Esophagus squamous epithelium (tissue), 5 donors: ENCODE measurements at regions not wholly inside any gene's neighbourhood (a gene's known extent, or its start where the extent isn't known, plus 50 kb on each side); places are given as distances from the start of the nearest gene placed in this dataset.

Experiments used
- DNase-seq: peaks from one replicate; lab custom pipeline; 2025; lab: John Stamatoyannopoulos, UW
- H3K27ac ChIP-seq, 4 donors: fragments of 200-600 bp; sonication (generic); one replicate each; pipeline ENCODE4 v1.5.1; 2016 to 2019; ENCODE audit warnings: mild to moderate bottlenecking in 1 of 4
- H3K27me3 ChIP-seq, 4 donors: fragments of 200-600 bp; sonication (generic); 1 replicate in 3 of 4; 2 replicates in 1 of 4; pipeline versions ENCODE4 v1.5.1 to v1.6.0; 2017 to 2021; ENCODE audit warnings: antibody characterized with exemption in 1 of 4
- H3K36me3 ChIP-seq, 3 donors: fragments of 200-600 bp; sonication (generic); one replicate each; pipeline ENCODE4 v1.5.1; 2016 to 2019
- H3K4me1 ChIP-seq, 3 donors: fragments of 200-600 bp; sonication (generic); one replicate each; pipeline ENCODE4 v1.5.1; 2017 to 2019
- H3K4me3 ChIP-seq, 4 donors: fragments of 200-600 bp; sonication (generic); 1 replicate in 3 of 4; 2 replicates in 1 of 4; pipeline ENCODE4 v1.5.1; 2016 to 2019; ENCODE audit warnings: mild to moderate bottlenecking in 2 of 4, moderate library complexity in 1 of 4
- H3K9me3 ChIP-seq, 3 donors: fragments of 200-600 bp; sonication (generic); one replicate each; pipeline ENCODE4 v1.5.1; 2016 to 2019
- POLR2A ChIP-seq, 4 donors: fragments of 450-650 bp; IDR thresholded peaks; one replicate each; pipeline ENCODE4 v1.6.1; 2017; ENCODE audit warnings: antibody characterized with exemption in 4 of 4, mild to moderate bottlenecking in 4 of 4, moderate library complexity in 3 of 4
- WGBS, 2 donors: methylation state at CpG; one replicate each; pipeline ENCODE4 v1.1.5; 2018; 5-methylcytosine and 5-hydroxymethylcytosine counted together
- intact Hi-C: fragments of 100-400 bp; cut with DNase I; formaldehyde crosslinking; loops from one replicate; pipeline ENCODE4 v1.15.0; 2022
- TF ChIP-seq, protein P1 (sequence below), 6 experiments: fragments of 450-650 bp in 4 of 6; fragments of 200-600 bp in 2 of 6; sonication (generic) in 2 of 6; IDR thresholded peaks; one replicate each; pipeline ENCODE4 v1.5.1; 2016 to 2019; ENCODE audit warnings: antibody characterized with exemption in 6 of 6, mild to moderate bottlenecking in 4 of 6, moderate library complexity in 4 of 6
- donor health status: DM: yes; HTN: yes; CAD: no.

GRCh38 chr9:75743855-75744254, 146.6 kb upstream of the PCSK5 start:
- no peaks in the 10 kb centered on the region for H3K27me3 ChIP-seq

DNA sequence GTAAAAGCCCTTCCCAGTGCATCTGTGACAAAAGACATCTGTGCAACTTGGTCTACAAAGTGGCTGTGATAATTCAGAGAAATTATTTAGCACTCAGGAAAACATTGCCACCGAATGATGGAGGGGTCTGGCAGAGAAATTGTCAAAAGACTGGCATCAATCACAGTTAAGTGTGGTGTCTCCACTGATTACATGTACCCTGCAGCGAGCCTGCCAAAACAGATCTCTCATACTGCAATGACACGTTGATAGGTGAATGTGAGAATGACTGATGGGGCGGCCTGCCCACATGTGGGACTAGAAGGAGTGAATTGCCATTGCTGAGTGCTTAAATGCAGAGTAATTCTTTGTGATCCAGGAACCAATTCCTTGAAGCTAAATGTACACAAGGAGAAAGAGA, 136.4 kb upstream of the PCSK5 start:
- H3K27ac ChIP-seq, result no peak overlapping the region
- WGBS, 2 donors, result 28 to 34% methylated on average over 4 of the region's 4 CpGs
- no peaks in the 10 kb centered on the region for H3K27me3 ChIP-seq
- no peaks in the 10 kb centered on the region for H3K9me3 ChIP-seq
- no peak for TF ChIP-seq POLR2A (IDR thresholded peaks at IDR 0.05)
- TF ChIP-seq, protein P1, sequence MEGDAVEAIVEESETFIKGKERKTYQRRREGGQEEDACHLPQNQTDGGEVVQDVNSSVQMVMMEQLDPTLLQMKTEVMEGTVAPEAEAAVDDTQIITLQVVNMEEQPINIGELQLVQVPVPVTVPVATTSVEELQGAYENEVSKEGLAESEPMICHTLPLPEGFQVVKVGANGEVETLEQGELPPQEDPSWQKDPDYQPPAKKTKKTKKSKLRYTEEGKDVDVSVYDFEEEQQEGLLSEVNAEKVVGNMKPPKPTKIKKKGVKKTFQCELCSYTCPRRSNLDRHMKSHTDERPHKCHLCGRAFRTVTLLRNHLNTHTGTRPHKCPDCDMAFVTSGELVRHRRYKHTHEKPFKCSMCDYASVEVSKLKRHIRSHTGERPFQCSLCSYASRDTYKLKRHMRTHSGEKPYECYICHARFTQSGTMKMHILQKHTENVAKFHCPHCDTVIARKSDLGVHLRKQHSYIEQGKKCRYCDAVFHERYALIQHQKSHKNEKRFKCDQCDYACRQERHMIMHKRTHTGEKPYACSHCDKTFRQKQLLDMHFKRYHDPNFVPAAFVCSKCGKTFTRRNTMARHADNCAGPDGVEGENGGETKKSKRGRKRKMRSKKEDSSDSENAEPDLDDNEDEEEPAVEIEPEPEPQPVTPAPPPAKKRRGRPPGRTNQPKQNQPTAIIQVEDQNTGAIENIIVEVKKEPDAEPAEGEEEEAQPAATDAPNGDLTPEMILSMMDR (IDR thresholded peaks at IDR 0.05), result no peak
- intact Hi-C loops, result no loop called here
- no peak overlapping the region for H3K4me3 ChIP-seq
- no peaks in the 10 kb centered on the region for H3K4me1 ChIP-seq
- H3K36me3 ChIP-seq, result no peaks in the 10 kb centered on the region
- DNase-seq, result no peak

More at GRCh38 chr9:75743855-75744254, 146.6 kb upstream of the PCSK5 start:
- no peak for TF ChIP-seq POLR2A (IDR thresholded peaks at IDR 0.05)
- no peaks in the 10 kb centered on the region for H3K36me3 ChIP-seq
- no peaks in the 10 kb centered on the region for H3K4me1 ChIP-seq
- intact Hi-C loops, result no loop called here
- 44 to 50% methylated on average over 1 of the region's 1 CpG for WGBS, 2 donors
- DNase-seq, result no peak
- H3K27ac ChIP-seq, result no peak overlapping the region
- H3K4me3 ChIP-seq, result no peak overlapping the region
- H3K9me3 ChIP-seq, result no peaks in the 10 kb centered on the region

- Histone ChIP-seq H3K27ac (no peak overlapping the region), H3K27me3 (no peaks in the 10 kb centered on the region), H3K4me1 (no peaks in the 10 kb centered on the region), H3K36me3 (no peaks in the 10 kb centered on the region), H3K4me3 (no peak overlapping the region), H3K9me3 (no peaks in the 10 kb centered on the region)
- TF ChIP-seq POLR2A (IDR thresholded peaks at IDR 0.05), result no peak
- TF ChIP-seq, protein P1 (IDR thresholded peaks at IDR 0.05), result no peak
- WGBS, 2 donors, result 100% methylated on average over 1 of the region's 2 CpGs; no CpG with 5 or more reads in 1 of the 2 donors
- intact Hi-C loops, result no loop called here
- DNase-seq, result no peak
These were observed 115.3 kb upstream of the PCSK5 start for GRCh38 chr9:75775166-75775565.

- TF ChIP-seq, protein P1 (IDR thresholded peaks at IDR 0.05), result no peak
- no peak for TF ChIP-seq POLR2A (IDR thresholded peaks at IDR 0.05)
- no peak for DNase-seq
- intact Hi-C loops, result no loop called here
- Histone ChIP-seq H3K4me3 (no peak overlapping the region), H3K9me3 (no peaks in the 10 kb centered on the region), H3K27ac (no peak overlapping the region), H3K36me3 (no peaks in the 10 kb centered on the region), H3K27me3 (no peaks in the 10 kb centered on the region), H3K4me1 (no peaks in the 10 kb centered on the region)
- WGBS, 2 donors, result 83% methylated on average over 1 of the region's 1 CpG; no CpG with 5 or more reads in 1 of the 2 donors
These were observed 114.3 kb upstream of the PCSK5 start for GRCh38 chr9:75775966-75776691.

DNA sequence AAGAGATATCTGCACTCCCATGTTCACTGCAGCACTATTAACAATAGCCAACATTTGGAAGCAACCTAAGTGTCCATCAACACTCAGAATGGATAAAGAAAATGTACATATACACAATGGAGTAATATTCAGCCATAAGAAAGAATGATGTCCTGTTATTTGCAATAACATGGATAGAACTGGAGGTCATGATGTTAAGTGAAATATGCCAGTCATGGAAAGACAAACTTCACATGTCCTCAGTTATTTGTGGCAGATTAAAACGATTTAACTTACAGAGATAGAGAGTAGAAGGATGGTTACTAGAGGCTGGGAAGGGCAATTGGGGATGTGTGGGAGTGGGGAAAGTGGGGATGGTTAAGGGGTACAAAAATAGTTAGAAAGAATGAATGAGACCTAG, 110.3 kb upstream of the PCSK5 start:
- H3K27me3 ChIP-seq, result no peaks in the 10 kb centered on the region
- H3K36me3 ChIP-seq, result no peaks in the 10 kb centered on the region
- no peak for TF ChIP-seq POLR2A (IDR thresholded peaks at IDR 0.05)
- TF ChIP-seq, protein P1 (IDR thresholded peaks at IDR 0.05), result no peak
- H3K4me3 ChIP-seq, result no peak overlapping the region
- intact Hi-C loops, result no loop called here
- H3K9me3 ChIP-seq, result no peaks in the 10 kb centered on the region
- no peak overlapping the region for H3K27ac ChIP-seq
- 56 to 59% methylated on average over 1 of the region's 1 CpG for WGBS, 2 donors
- H3K4me1 ChIP-seq, result no peaks in the 10 kb centered on the region
- DNase-seq, result no peak
